DMS114 treated with DMSO at 0.1 percent for 48 hours (cell line): ENCODE measurements at regions not wholly inside any gene's neighbourhood (a gene's known extent, or its start where the extent isn't known, plus 50 kb on each side); places are given as distances from the start of the nearest gene placed in this dataset.

Experiments used
- DNase-seq: peaks from one replicate; lab custom pipeline; 2025; ENCODE audit not compliant: unreplicated experiment; lab: John Stamatoyannopoulos, UW

- no peak for DNase-seq
Observed at GRCh38 chr1:98048244-98048643, 127.4 kb upstream of the DPYD start.

DNA sequence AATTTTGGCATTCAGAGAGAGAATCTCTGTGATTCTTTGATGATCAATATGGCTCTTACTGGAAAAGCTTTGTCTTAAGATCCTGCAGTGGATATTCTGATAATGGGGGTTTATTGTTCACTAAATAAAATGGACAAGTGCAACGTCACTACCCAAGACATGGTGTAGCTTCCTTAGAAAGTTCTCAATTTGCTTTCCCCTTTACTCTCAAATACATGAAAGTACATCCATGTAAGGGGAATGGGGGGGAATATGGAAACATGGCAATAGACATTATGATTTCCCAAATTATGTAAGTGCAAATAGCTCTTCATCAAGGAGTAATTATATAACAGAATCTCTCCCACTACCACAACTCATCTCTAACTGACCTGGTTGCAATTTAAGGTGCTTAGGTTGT, 126.3 kb upstream of the DPYD start:
- DNase-seq, result no peak

- DNase-seq, result peak; percentile 8
Observed at GRCh38 chr1:98045767-98046641, 125.2 kb upstream of the DPYD start.

DNA sequence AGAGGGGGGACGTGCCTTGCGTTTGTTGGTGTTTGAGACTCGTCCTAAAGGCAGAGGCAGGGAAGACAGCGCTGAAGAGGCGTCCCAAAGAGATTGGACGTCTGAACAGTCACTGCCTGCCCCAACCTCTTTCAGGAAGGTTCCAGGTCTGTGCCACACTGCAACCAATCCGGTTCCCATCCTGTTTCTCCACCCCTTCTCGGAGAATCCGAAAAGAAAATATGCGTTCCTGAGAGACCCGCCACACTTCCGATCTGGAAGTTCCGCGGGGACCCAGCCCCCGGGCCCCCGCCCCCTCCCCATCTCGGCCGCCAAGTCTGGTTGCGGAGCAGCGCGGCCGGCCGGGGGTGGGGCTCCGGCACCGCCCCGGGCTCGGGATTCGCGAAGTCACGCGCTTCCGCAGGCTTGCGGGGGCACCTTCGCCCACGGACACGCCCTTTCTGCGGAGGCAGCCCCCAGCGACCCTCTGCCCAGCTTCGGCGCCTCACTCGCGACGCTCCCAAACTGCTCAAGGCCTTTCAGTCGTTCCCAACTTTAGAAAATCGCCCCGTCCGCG, 124.5 kb upstream of the DPYD start:
- DNase-seq, result no peak

DNA sequence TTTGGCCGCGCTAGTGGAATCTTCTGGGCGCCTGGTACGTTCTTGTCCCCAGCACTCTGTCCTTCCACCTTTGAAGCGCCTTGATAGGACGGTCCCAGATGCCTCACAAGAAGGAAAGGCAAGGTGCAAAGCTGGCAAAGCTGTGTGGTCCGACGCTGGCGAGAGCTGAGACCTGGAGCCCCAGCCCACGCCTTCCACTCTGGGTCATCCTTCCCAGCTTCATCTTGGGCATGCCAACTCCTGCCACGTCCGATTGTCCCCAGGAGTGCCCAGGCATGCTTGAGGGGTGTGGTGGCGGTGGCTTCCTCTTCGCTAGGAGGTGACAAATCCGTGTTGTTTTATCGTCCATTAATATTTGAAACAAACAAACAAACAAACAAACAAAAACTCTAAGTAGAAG, 123.9 kb upstream of the DPYD start:
- DNase-seq, result no peak

GRCh38 chr1:98044071-98044697, 123.3 kb upstream of the DPYD start:
- no peak for DNase-seq

- no peak for DNase-seq
Observed at GRCh38 chr1:98035602-98036002, 114.8 kb upstream of the DPYD start.

- DNase-seq, result no peak
Observed at GRCh38 chr1:98034505-98034904, 113.7 kb upstream of the DPYD start.

- no peak for DNase-seq
Observed at GRCh38 chr1:98032958-98033357, 112.1 kb upstream of the DPYD start.

DNA sequence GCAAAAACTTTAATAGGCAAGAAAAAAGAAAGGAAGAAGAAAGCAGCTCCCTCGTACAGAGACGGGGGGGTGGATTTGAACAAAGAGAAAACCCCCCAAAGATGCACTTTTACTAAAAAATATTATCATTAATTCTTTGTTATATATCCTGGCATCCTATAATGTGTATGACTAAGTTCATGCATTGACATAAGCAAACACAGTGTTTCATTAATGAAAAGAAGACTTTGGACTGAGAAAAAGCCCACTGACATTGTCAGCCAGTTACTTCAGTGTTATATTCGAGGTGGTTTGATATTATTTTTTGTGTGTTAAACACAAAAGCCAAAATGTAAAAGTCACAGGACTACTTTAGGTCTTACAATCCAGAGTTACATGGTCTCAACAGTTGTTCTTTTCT, 110.1 kb upstream of the DPYD start:
- DNase-seq, result no peak

DNA sequence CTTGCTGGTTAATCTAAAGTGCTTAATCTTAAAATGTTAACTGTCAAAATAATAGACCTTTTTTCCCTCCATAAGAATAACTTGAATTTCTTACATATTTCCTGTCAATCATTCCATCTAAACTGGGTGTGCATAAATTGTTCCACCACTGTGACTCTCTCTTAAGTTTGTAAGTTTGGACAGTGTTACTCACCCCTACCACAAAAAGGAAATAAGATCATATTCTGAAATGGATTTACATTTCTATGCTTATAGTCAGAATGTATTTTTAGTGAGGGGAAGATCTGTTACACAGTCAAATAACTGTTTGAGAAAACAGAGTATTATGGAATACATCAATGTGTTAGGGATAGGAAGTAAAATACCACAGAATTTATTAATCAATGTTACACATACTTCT, 109.6 kb upstream of the DPYD start:
- no peak for DNase-seq

DNA sequence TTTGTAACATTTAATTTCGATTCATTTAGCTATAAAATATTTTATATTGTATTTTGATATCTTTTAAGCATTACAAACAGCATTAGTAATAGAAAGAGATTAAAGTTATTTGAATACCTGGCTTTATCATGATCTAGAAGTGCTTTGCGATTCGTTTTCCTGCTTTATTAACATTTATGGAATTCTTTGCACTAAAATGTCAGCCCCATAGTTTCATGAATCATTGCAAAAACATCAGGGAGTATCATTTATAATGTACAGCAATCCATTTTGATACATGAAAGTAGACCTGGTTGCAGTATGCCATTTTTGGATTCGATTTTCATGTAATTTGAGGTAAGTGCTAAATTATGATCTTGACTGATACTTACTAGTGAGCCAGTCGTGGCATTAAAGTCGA, 108.0 kb upstream of the DPYD start:
- no peak for DNase-seq

GRCh38 chr1:98027103-98027705, 106.4 kb upstream of the DPYD start:
- DNase-seq, result no peak

DNA sequence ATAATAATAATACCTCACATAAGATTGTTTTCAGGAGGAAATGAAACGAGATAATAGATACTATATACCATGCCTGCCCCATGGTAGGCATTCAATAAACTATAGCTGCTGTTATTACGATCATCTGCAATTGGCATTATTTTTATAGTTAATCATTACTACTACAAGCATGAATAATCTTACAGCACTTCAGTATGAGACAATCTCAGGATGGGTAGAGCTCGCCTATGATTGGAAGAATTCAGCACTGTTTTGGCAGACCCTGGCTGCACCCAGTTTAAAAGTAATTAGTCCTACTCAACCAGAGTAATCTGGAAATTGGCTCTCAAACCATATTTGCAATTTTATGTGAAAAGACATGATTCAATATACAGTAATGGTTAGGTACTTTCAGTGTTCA, 105.0 kb upstream of the DPYD start:
- no peak for DNase-seq

- DNase-seq, result no peak
Observed at GRCh38 chr1:98021126-98021525, 100.3 kb upstream of the DPYD start.

DNA sequence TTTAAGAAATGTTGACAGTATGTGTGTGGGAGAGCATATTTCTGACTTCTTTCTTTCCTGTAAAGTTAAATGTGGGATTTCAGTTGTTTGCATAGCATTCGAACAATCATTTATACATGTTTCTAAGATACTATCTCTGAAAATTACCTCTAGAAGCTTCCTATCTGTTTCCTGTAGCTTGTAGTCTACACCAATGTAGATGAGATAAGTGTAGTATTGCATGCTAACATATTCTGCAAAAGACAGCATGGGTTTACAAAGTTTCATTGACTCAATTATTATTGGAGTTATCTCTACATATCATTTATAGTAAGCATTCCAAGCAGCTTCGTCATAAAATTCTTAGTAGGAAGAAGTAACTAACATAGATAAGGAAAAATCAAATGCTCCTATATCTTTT, 98.9 kb upstream of the DPYD start:
- no peak for DNase-seq

GRCh38 chr1:98018074-98018473, 97.2 kb upstream of the DPYD start:
- DNase-seq, result no peak

- DNase-seq, result no peak
Observed at GRCh38 chr1:98017184-98017583, 96.3 kb upstream of the DPYD start.

DNA sequence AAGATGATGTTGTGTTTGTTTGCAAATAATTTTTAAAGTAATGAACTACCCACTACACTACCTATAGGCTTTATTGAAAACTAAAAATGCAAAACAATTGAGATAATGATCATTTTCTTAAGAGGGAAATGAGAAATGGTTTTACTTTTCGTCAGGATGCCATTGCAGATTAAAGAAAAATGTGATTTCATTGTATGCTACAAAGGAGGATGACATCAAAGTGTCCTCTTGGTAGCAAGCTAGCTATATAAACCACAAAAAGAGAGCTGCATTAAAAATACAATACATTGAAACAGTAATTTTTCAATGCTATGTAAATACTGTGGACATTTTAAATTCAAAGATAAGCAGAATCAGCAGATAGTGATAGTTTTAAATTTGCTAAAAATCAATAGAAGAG, 87.5 kb upstream of the DPYD start:
- no peak for DNase-seq

DNA sequence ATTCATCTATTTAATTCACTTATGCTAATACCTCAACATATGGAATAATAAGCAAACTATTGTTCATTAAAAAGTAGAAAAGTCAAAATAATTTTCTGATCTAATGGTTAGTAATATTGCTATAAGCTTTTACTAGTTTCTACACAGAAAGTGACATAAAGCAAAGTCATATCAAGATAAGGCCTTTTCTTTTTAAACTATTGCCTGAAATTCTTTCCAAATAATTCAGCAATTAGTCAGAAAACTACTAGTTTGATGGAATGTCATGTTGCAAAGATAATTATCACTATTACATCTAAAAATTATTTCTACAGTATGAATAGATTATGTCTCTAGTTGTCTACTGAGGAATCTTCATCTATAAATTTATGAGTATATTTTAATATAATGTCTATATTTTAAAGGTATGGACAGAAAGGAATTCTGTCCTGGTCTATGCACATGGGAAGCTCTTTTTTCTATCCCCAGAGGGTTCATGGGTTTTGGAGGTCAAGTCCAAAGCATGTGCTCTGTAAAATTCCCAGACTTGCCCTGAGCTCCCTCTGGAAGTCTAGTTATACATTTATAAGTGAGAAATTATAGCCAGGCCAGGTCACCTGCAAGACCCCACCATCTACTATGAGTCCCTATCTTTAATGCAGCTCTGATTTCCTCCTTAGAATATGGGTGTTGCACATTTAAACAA, 84.6 kb upstream of the DPYD start:
- DNase-seq, result no peak

GRCh38 chr1:98003442-98003841, 82.6 kb upstream of the DPYD start:
- DNase-seq, result no peak
